Erythroblast (primary cell): ENCODE measurements at regions not wholly inside any gene's neighbourhood (a gene's known extent, or its start where the extent isn't known, plus 50 kb on each side); places are given as distances from the start of the nearest gene placed in this dataset.

Experiments used
- GATA1 ChIP-seq: IDR thresholded peaks from 2 replicates; pipeline ENCODE4 v1.6.1; 2011; ENCODE audit warnings: low read depth, mild to moderate bottlenecking, control low read depth, low read length, moderate library complexity
- POLR2A ChIP-seq: IDR thresholded peaks from 2 replicates; pipeline ENCODE4 v1.6.1; 2011; ENCODE audit warnings: mild to moderate bottlenecking, low read length

- TF ChIP-seq POLR2A (no peak), GATA1 (no peak)
Observed at GRCh38 chr4:85024671-85025070, 58.2 kb upstream of the WDFY3 start.
